ENCODE measurements at regions not wholly inside any gene's neighbourhood (a gene's known extent, or its start where the extent isn't known, plus 50 kb on each side); places are given as distances from the start of the nearest gene placed in this dataset.

DNA sequence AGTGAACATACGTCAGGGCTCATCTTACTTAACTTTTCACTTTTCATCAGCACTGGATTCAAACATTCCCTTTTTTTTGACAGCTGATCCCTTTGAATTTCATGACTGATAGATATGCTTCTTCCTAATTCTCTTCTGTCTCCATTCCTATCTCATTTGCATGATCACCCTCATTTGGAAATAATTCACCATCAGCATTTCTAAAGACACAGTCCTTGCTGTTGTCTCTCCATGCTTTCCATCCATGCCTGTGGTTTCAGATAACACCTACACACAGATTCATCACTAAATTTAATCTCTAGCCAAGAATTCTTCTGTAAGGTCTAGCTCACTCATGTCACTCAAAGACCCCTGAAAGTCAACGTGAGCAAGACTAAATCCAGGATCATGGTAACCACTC is 228.4 kb upstream of the BTBD3 start:
- no peak for DNase-seq (ENCODE audit: low read depth in 1 of 2, low spot score in 1 of 2)
- no peak for TF ChIP-seq CTCF (IDR thresholded peaks at IDR 0.05; ENCODE audit: low read depth, low read length)
- Histone ChIP-seq H3K27ac (no peak overlapping the region), H3K4me1 (ENCODE audit: low read depth) (peaks cover 3% of the 10 kb centered on the region), H3K4me3 (no peak overlapping the region), H3K9me3 (ENCODE audit: low read depth) (no peaks in the 10 kb centered on the region), H3K36me3 (no peaks in the 10 kb centered on the region), H3K27me3 (peaks cover 23% of the 10 kb centered on the region)

GRCh38 chr20:11691766-11692165 is 225.9 kb upstream of the BTBD3 start:
- no peak overlapping the region for H3K27ac ChIP-seq
- H3K36me3 ChIP-seq = no peaks in the 10 kb centered on the region
- peaks cover 17% of the 10 kb centered on the region for H3K27me3 ChIP-seq
- TF ChIP-seq CTCF (IDR thresholded peaks at IDR 0.05; ENCODE audit: low read depth, low read length) = no peak
- H3K4me3 ChIP-seq = no peak overlapping the region
- DNase-seq (ENCODE audit: low read depth in 1 of 2, low spot score in 1 of 2) = no peak
- H3K9me3 ChIP-seq (ENCODE audit: low read depth) = no peaks in the 10 kb centered on the region
- H3K4me1 ChIP-seq (ENCODE audit: low read depth) = peaks cover 3% of the 10 kb centered on the region

DNA sequence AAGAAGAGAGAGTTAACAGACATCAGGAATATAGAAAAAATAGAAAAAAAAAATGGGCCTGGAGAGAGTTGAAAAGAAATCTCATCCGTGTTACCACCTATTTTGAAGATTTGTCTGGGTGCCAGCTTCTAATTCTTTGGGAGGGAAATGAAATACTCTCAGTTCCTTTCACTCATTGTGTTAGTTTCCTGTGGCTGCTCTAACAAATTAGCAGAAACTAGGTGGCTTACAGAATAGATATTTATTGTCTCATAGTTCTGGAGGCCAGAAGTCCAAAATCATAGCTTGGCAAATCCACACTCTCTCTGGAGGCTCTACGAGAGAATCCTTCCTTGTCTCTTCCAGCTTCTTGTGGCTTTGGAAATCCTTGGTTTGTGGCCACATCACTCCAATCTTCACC is 225.1 kb upstream of the BTBD3 start:
- no peak for TF ChIP-seq CTCF (IDR thresholded peaks at IDR 0.05; ENCODE audit: low read depth, low read length)
- H3K4me3 ChIP-seq = no peak overlapping the region
- DNase-seq (ENCODE audit: low read depth in 1 of 2, low spot score in 1 of 2) = no peak
- H3K4me1 ChIP-seq (ENCODE audit: low read depth) = no peaks in the 10 kb centered on the region
- no peaks in the 10 kb centered on the region for H3K9me3 ChIP-seq (ENCODE audit: low read depth)
- no peaks in the 10 kb centered on the region for H3K36me3 ChIP-seq
- H3K27ac ChIP-seq = no peak overlapping the region
- H3K27me3 ChIP-seq = peaks cover 9% of the 10 kb centered on the region

- H3K27me3 ChIP-seq = no peaks in the 10 kb centered on the region
- no peak overlapping the region for H3K4me3 ChIP-seq
- no peak for DNase-seq (ENCODE audit: low read depth in 1 of 2, low spot score in 1 of 2)
- H3K4me1 ChIP-seq (ENCODE audit: low read depth) = no peaks in the 10 kb centered on the region
- H3K27ac ChIP-seq = no peak overlapping the region
- no peaks in the 10 kb centered on the region for H3K36me3 ChIP-seq
- TF ChIP-seq CTCF (IDR thresholded peaks at IDR 0.05; ENCODE audit: low read depth, low read length) = no peak
- H3K9me3 ChIP-seq (ENCODE audit: low read depth) = no peaks in the 10 kb centered on the region
Observed at GRCh38 chr20:11694467-11694866, 223.2 kb upstream of the BTBD3 start.

DNA sequence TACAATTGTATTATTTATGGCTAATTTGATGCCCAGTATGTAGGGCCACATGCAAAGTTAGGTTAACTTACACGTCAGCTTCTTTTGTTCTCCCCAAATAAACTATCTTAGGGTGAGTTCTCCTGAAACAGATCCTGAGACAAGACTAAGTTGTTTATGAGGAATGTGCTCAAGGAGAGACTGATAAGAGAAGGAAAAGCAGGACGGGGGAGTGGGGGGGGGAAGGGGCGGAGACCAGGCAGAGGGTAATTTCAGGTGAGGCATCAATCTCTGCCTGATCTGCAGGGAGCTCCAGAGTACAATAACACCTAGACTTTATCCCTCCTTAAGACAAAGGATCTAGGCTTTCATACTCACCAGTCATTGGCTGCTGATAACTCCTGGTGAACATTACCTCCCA is 220.6 kb upstream of the BTBD3 start:
- no peak for TF ChIP-seq CTCF (IDR thresholded peaks at IDR 0.05; ENCODE audit: low read depth, low read length)
- DNase-seq (ENCODE audit: low read depth in 1 of 2, low spot score in 1 of 2) = no peak
- Histone ChIP-seq H3K27ac (no peak overlapping the region), H3K4me3 (no peak overlapping the region), H3K4me1 (ENCODE audit: low read depth) (no peaks in the 10 kb centered on the region), H3K36me3 (no peaks in the 10 kb centered on the region), H3K27me3 (no peaks in the 10 kb centered on the region), H3K9me3 (ENCODE audit: low read depth) (no peaks in the 10 kb centered on the region)

DNA sequence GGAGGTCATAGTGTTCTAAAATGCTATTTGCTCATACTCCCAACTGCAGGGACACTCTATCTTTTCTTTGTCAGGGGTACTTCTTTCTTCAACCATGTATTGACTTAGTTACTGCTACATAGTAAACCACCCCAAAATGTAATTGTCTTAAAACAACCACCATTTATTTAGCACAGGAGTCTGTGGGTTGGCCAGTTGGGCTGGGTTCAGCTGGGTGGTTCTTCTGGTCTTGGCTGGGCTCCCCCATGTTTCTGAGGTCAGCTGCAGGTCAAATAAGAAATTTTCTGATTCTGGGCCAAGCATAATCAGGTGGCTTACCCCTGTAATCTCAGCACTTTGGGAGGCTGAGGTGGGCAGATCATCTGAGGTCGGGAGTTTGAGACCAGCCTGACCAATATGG is 220.0 kb upstream of the BTBD3 start:
- Histone ChIP-seq H3K9me3 (ENCODE audit: low read depth) (no peaks in the 10 kb centered on the region), H3K4me1 (ENCODE audit: low read depth) (no peaks in the 10 kb centered on the region), H3K4me3 (no peak overlapping the region), H3K36me3 (no peaks in the 10 kb centered on the region), H3K27me3 (no peaks in the 10 kb centered on the region), H3K27ac (no peak overlapping the region)
- TF ChIP-seq CTCF (IDR thresholded peaks at IDR 0.05; ENCODE audit: low read depth, low read length) = no peak
- no peak for DNase-seq (ENCODE audit: low read depth in 1 of 2, low spot score in 1 of 2)
